Stimulated activated CD4-positive, alpha-beta T cell treated with anti-CD3 and anti-CD28 coated beads, TNF-alpha, amount 100 ng/mL, for 4 hours (primary cell): ENCODE measurements at regions not wholly inside any gene's neighbourhood (a gene's known extent, or its start where the extent isn't known, plus 50 kb on each side); places are given as distances from the start of the nearest gene placed in this dataset.
"Not testable (repeated sequence)": the region's sequence is repeated elsewhere in the genome, so short reads cannot be mapped to it uniquely, and the experiment has no call there.

Experiments used
- DNase-seq, 3 experiments: peaks; one replicate each; pipeline ENCODE4 v3.0.0-alpha.2; 2020; ENCODE audit warnings: low read depth in 3 of 3

GRCh38 chr1:38667626-38668025 is 191.9 kb downstream of the RRAGC start:
- DNase-seq, result no peak

- no peak for DNase-seq
Measured at GRCh38 chr1:38662126-38662525, 197.4 kb downstream of the RRAGC start.

GRCh38 chr1:38658883-38659282 is 200.7 kb downstream of the RRAGC start:
- DNase-seq, result no peak

- DNase-seq, result no peak
Measured at GRCh38 chr1:38657873-38658272, 201.7 kb downstream of the RRAGC start.

- no peak for DNase-seq
Measured at GRCh38 chr1:38657207-38657840, 202.2 kb downstream of the RRAGC start.

- DNase-seq, result no peak
Measured at GRCh38 chr1:38656726-38657125, 202.8 kb downstream of the RRAGC start.

- no peak for DNase-seq
Measured at GRCh38 chr1:38652217-38652616, 207.4 kb downstream of the RRAGC start.

- no peak for DNase-seq
Measured at GRCh38 chr1:38651669-38652068, 207.9 kb downstream of the RRAGC start.

GRCh38 chr1:38648417-38648816 is 211.2 kb downstream of the RRAGC start:
- no peak for DNase-seq

- DNase-seq, result not testable (repeated sequence)
Measured at GRCh38 chr1:38647341-38647740, 212.2 kb downstream of the RRAGC start.

- DNase-seq, result no peak
Measured at GRCh38 chr1:38644092-38644491, 215.5 kb downstream of the RRAGC start.

GRCh38 chr1:38641661-38642060 is 217.9 kb downstream of the RRAGC start:
- no peak for DNase-seq

GRCh38 chr1:38640371-38640770 is 219.2 kb downstream of the RRAGC start:
- no peak for DNase-seq

GRCh38 chr1:38628241-38628640 is 231.3 kb downstream of the RRAGC start:
- DNase-seq, result no peak

GRCh38 chr1:38625939-38626338 is 233.6 kb downstream of the RRAGC start:
- no peak for DNase-seq

- DNase-seq, result no peak
Measured at GRCh38 chr1:38624336-38625039, 235.1 kb downstream of the RRAGC start.

- no peak for DNase-seq
Measured at GRCh38 chr1:38623529-38623928, 236.0 kb downstream of the RRAGC start.

- DNase-seq, result no peak
Measured at GRCh38 chr1:38622197-38622596, 237.4 kb downstream of the RRAGC start.

- DNase-seq, result no peak
Measured at GRCh38 chr1:38616846-38617245, 242.7 kb downstream of the RRAGC start.

- no peak for DNase-seq
Measured at GRCh38 chr1:38615680-38616079, 243.9 kb downstream of the RRAGC start.

GRCh38 chr1:38614861-38615260 is 244.7 kb downstream of the RRAGC start:
- no peak for DNase-seq

- no peak for DNase-seq
Measured at GRCh38 chr1:38613996-38614395, 245.6 kb downstream of the RRAGC start.

GRCh38 chr1:38612951-38613350 is 246.6 kb downstream of the RRAGC start:
- no peak for DNase-seq
